ENCODE measurements at regions not wholly inside any gene's neighbourhood (a gene's known extent, or its start where the extent isn't known, plus 50 kb on each side); places are given as distances from the start of the nearest gene placed in this dataset.
A peak's percentile ranks its signal among the peaks of the same experiment; 100 is the strongest.

GRCh38 chr10:88042160-88043100 is 179.0 kb downstream of the PTEN start:
- Mint-ChIP-seq H3K27ac (no peak overlapping the region), H3K4me3 (no peak overlapping the region), H3K9me3 (peaks cover 10% of the 10 kb centered on the region), H3K4me1 (peaks cover 16% of the 10 kb centered on the region), H3K27me3 (no peaks in the 10 kb centered on the region), H3K36me3 (peaks cover 9% of the 10 kb centered on the region)
- POLR2A ChIA-PET, result no interaction called here
- DNase-seq (no peak), ATAC-seq (ENCODE audit: low read depth) (no peak)

- H3K36me3 Mint-ChIP-seq, result peaks cover 19% of the 10 kb centered on the region
- DNase-seq (no peak), ATAC-seq (ENCODE audit: low read depth) (no peak)
- H3K9me3 Mint-ChIP-seq, result peaks cover 14% of the 10 kb centered on the region
- H3K4me1 Mint-ChIP-seq, result peaks cover 13% of the 10 kb centered on the region
- POLR2A ChIA-PET, result no interaction called here
- no peak overlapping the region for H3K4me3 Mint-ChIP-seq
- peaks cover 2% of the 10 kb centered on the region for H3K27me3 Mint-ChIP-seq
- no peak overlapping the region for H3K27ac Mint-ChIP-seq
These were observed 181.7 kb downstream of the PTEN start for GRCh38 chr10:88045096-88045495.

- Mint-ChIP-seq H3K36me3 (peaks cover 19% of the 10 kb centered on the region), H3K4me1 (peaks cover 13% of the 10 kb centered on the region), H3K27ac (no peak overlapping the region), H3K4me3 (no peak overlapping the region), H3K27me3 (peaks cover 2% of the 10 kb centered on the region), H3K9me3 (peaks cover 14% of the 10 kb centered on the region)
- POLR2A ChIA-PET, result no interaction called here
- DNase-seq (no peak), ATAC-seq (ENCODE audit: low read depth) (no peak)
These were observed 182.4 kb downstream of the PTEN start for GRCh38 chr10:88045656-88046415.

- Mint-ChIP-seq H3K36me3 (peaks cover 19% of the 10 kb centered on the region), H3K27me3 (peaks cover 2% of the 10 kb centered on the region), H3K4me1 (peaks cover 12% of the 10 kb centered on the region), H3K9me3 (peaks cover 14% of the 10 kb centered on the region), H3K4me3 (no peak overlapping the region), H3K27ac (no peak overlapping the region)
- DNase-seq (no peak), ATAC-seq (ENCODE audit: low read depth) (no peak)
- POLR2A ChIA-PET, result interaction anchor here (0.7 kb wide), 1 partner anchor 13 kb away, joined by 4 read pairs; no protein-coding TSS in a partner anchor
These were observed 184.2 kb downstream of the PTEN start for GRCh38 chr10:88047579-88047978.

GRCh38 chr10:88048312-88048711 is 184.9 kb downstream of the PTEN start:
- Mint-ChIP-seq H3K36me3 (peaks cover 16% of the 10 kb centered on the region), H3K4me1 (peaks cover 12% of the 10 kb centered on the region), H3K4me3 (no peak overlapping the region), H3K27ac (no peak overlapping the region), H3K9me3 (peaks cover 9% of the 10 kb centered on the region), H3K27me3 (peaks cover 2% of the 10 kb centered on the region)
- ATAC-seq (ENCODE audit: low read depth) (no peak), DNase-seq (no peak)
- POLR2A ChIA-PET, result no interaction called here

- peak; percentile 79 for ATAC-seq (ENCODE audit: low read depth)
- peaks cover 12% of the 10 kb centered on the region for H3K4me1 Mint-ChIP-seq
- POLR2A ChIA-PET, result no interaction called here
- no peak overlapping the region for H3K27ac Mint-ChIP-seq
- H3K27me3 Mint-ChIP-seq, result peaks cover 4% of the 10 kb centered on the region
- H3K36me3 Mint-ChIP-seq, result peaks cover 16% of the 10 kb centered on the region
- H3K4me3 Mint-ChIP-seq, result no peak overlapping the region
- peaks cover 9% of the 10 kb centered on the region for H3K9me3 Mint-ChIP-seq
- no peak for DNase-seq
These were observed 185.8 kb downstream of the PTEN start for GRCh38 chr10:88049204-88049603.

- Mint-ChIP-seq H3K4me1 (peaks cover 5% of the 10 kb centered on the region), H3K27me3 (peaks cover 2% of the 10 kb centered on the region), H3K27ac (no peak overlapping the region), H3K4me3 (no peak overlapping the region), H3K9me3 (peaks cover 5% of the 10 kb centered on the region), H3K36me3 (peaks cover 5% of the 10 kb centered on the region)
- POLR2A ChIA-PET, result no interaction called here
- ATAC-seq (ENCODE audit: low read depth) (no peak), DNase-seq (no peak)
These were observed 194.3 kb downstream of the PTEN start for GRCh38 chr10:88057720-88058119.

GRCh38 chr10:88058750-88059149 is 195.3 kb downstream of the PTEN start:
- Mint-ChIP-seq H3K4me3 (no peak overlapping the region), H3K27ac (no peak overlapping the region), H3K27me3 (peaks cover 2% of the 10 kb centered on the region), H3K36me3 (peaks cover 5% of the 10 kb centered on the region), H3K9me3 (peaks cover 5% of the 10 kb centered on the region), H3K4me1 (peaks cover 14% of the 10 kb centered on the region)
- ATAC-seq (ENCODE audit: low read depth), result no peak
- DNase-seq, result no peak
- POLR2A ChIA-PET, result no interaction called here

GRCh38 chr10:88059190-88059589 is 195.8 kb downstream of the PTEN start:
- no peak for ATAC-seq (ENCODE audit: low read depth)
- Mint-ChIP-seq H3K36me3 (peaks cover 5% of the 10 kb centered on the region), H3K9me3 (peaks cover 5% of the 10 kb centered on the region), H3K4me1 (peaks cover 16% of the 10 kb centered on the region), H3K27ac (no peak overlapping the region), H3K4me3 (no peak overlapping the region), H3K27me3 (no peaks in the 10 kb centered on the region)
- POLR2A ChIA-PET, result no interaction called here
- DNase-seq, result no peak

- Mint-ChIP-seq H3K27ac (peak overlapping the region; percentile 67), H3K36me3 (peaks cover 5% of the 10 kb centered on the region), H3K9me3 (peaks cover 5% of the 10 kb centered on the region), H3K4me3 (no peak overlapping the region), H3K27me3 (no peaks in the 10 kb centered on the region), H3K4me1 (peaks cover 32% of the 10 kb centered on the region)
- DNase-seq (no peak), ATAC-seq (ENCODE audit: low read depth) (no peak)
- POLR2A ChIA-PET, result interaction anchor here (0.5 kb wide), 1 partner anchor 13 kb away, joined by 4 read pairs; no protein-coding TSS in a partner anchor
These were observed 197.3 kb downstream of the PTEN start for GRCh38 chr10:88060762-88061161.

GRCh38 chr10:88062385-88062784 is 199.0 kb downstream of the PTEN start:
- Mint-ChIP-seq H3K4me3 (no peak overlapping the region), H3K36me3 (peaks cover 7% of the 10 kb centered on the region), H3K9me3 (peaks cover 6% of the 10 kb centered on the region), H3K27ac (no peak overlapping the region), H3K4me1 (peaks cover 44% of the 10 kb centered on the region), H3K27me3 (no peaks in the 10 kb centered on the region)
- POLR2A ChIA-PET, result interaction anchor here (0.6 to 1.3 kb wide), 2 partner anchors 199 to 329 kb away, joined by 3 to 4 read pairs; partner anchors contain the start of genes KLLN and PTEN
- no peak for ATAC-seq (ENCODE audit: low read depth)
- DNase-seq, result no peak

- H3K9me3 Mint-ChIP-seq, result peaks cover 9% of the 10 kb centered on the region
- POLR2A ChIA-PET, result interaction anchor here (0.6 to 1.3 kb wide), 5 partner anchors 19 to 210 kb away, joined by 3 to 5 read pairs (median 4); partner anchors contain the start of genes KLLN and PTEN
These were observed 199.5 kb downstream of the PTEN start for GRCh38 chr10:88062798-88063472.

More at GRCh38 chr10:88062798-88063472, 199.5 kb downstream of the PTEN start:
- ATAC-seq (ENCODE audit: low read depth), result no peak
- no peak for DNase-seq
- H3K27ac Mint-ChIP-seq, result peak overlapping the region; percentile 50
- peaks cover 12% of the 10 kb centered on the region for H3K36me3 Mint-ChIP-seq
- no peaks in the 10 kb centered on the region for H3K27me3 Mint-ChIP-seq
- H3K4me3 Mint-ChIP-seq, result no peak overlapping the region
- peaks cover 49% of the 10 kb centered on the region for H3K4me1 Mint-ChIP-seq
